HG03060 (cell line): ENCODE measurements at regions not wholly inside any gene's neighbourhood (a gene's known extent, or its start where the extent isn't known, plus 50 kb on each side); places are given as distances from the start of the nearest gene placed in this dataset.

Experiments
- ATAC-seq: cut with Tn5 transposase; IDR thresholded peaks from one replicate; pipeline ENCODE4 v1.9.1; 2021; ENCODE audit warnings: low read depth, moderate number of reproducible peaks; ENCODE audit not compliant: unreplicated experiment

- no peak for ATAC-seq
Measured at GRCh38 chr9:26334706-26335105, 557.9 kb downstream of the CAAP1 start.

- no peak for ATAC-seq
Measured at GRCh38 chr9:26331223-26331622, 561.4 kb downstream of the CAAP1 start.

GRCh38 chr9:26329974-26330373, 562.6 kb downstream of the CAAP1 start:
- ATAC-seq, result no peak

- ATAC-seq, result no peak
Measured at GRCh38 chr9:26326563-26326962, 566.0 kb downstream of the CAAP1 start.

- ATAC-seq, result no peak
Measured at GRCh38 chr9:26325444-26325829, 567.2 kb downstream of the CAAP1 start.

GRCh38 chr9:26324786-26325443, 567.7 kb downstream of the CAAP1 start:
- ATAC-seq, result no peak

- no peak for ATAC-seq
Measured at GRCh38 chr9:26321935-26322334, 570.7 kb downstream of the CAAP1 start.

GRCh38 chr9:26319859-26320258, 572.7 kb downstream of the CAAP1 start:
- no peak for ATAC-seq

- no peak for ATAC-seq
Measured at GRCh38 chr9:26313108-26313507, 579.5 kb downstream of the CAAP1 start.

GRCh38 chr9:26311463-26311995, 581.1 kb downstream of the CAAP1 start:
- ATAC-seq, result no peak

- ATAC-seq, result no peak
Measured at GRCh38 chr9:26310294-26310693, 582.3 kb downstream of the CAAP1 start.

GRCh38 chr9:26308328-26308727, 584.3 kb downstream of the CAAP1 start:
- ATAC-seq, result no peak

GRCh38 chr9:26301659-26302058, 590.9 kb downstream of the CAAP1 start:
- no peak for ATAC-seq

- ATAC-seq, result no peak
Measured at GRCh38 chr9:26301046-26301445, 591.6 kb downstream of the CAAP1 start.

- no peak for ATAC-seq
Measured at GRCh38 chr9:26296910-26297572, 595.6 kb downstream of the CAAP1 start.

GRCh38 chr9:26292943-26293342, 599.7 kb downstream of the CAAP1 start:
- no peak for ATAC-seq

GRCh38 chr9:26271495-26272122, 593.4 kb upstream of the TUSC1 start:
- no peak for ATAC-seq

- no peak for ATAC-seq
Measured at GRCh38 chr9:26266146-26266793, 588.0 kb upstream of the TUSC1 start.

- ATAC-seq, result no peak
Measured at GRCh38 chr9:26264709-26265601, 586.7 kb upstream of the TUSC1 start.

- ATAC-seq, result no peak
Measured at GRCh38 chr9:26263478-26263877, 585.2 kb upstream of the TUSC1 start.
